Liver (tissue), 8 donors: ENCODE measurements at regions not wholly inside any gene's neighbourhood (a gene's known extent, or its start where the extent isn't known, plus 50 kb on each side); places are given as distances from the start of the nearest gene placed in this dataset.

Experiments
- DNase-seq: peaks from one replicate; pipeline ENCODE4 v3.0.0-alpha.2; 2017; ENCODE audit warnings: low spot score
- H3K27ac ChIP-seq, 2 donors: one replicate each; pipeline ENCODE4 v1.7.0; 2013; ENCODE audit warnings: inconsistent platforms in 2 of 2, low read length in 2 of 2, control low read depth in 1 of 2, low read depth in 1 of 2, mild to moderate bottlenecking in 1 of 2
- H3K27me3 ChIP-seq, 4 donors: one replicate each; pipeline versions ENCODE4 v1.6.1 to v1.7.0; 2013; ENCODE audit warnings: low read length in 3 of 4, inconsistent platforms in 1 of 4, mild to moderate bottlenecking in 1 of 4, moderate library complexity in 1 of 4; ENCODE audit not compliant: control insufficient read depth in 4 of 4, insufficient read depth in 4 of 4
- H3K36me3 ChIP-seq, 4 donors: one replicate each; pipeline versions ENCODE4 v1.6.1 to v1.7.0; 2013; ENCODE audit warnings: low read length in 3 of 4, mild to moderate bottlenecking in 3 of 4, low read depth in 1 of 4, moderate library complexity in 1 of 4; ENCODE audit not compliant: control insufficient read depth in 4 of 4, insufficient read depth in 3 of 4
- H3K4me1 ChIP-seq, 4 donors: one replicate each; pipeline versions ENCODE4 v1.6.1 to v1.7.0; 2013; ENCODE audit warnings: low read length in 3 of 4, mild to moderate bottlenecking in 3 of 4, moderate library complexity in 1 of 4; ENCODE audit not compliant: control insufficient read depth in 4 of 4, insufficient read depth in 4 of 4
- H3K4me3 ChIP-seq, 3 donors: one replicate each; pipeline versions ENCODE4 v1.6.1 to v1.7.0; 2013; ENCODE audit warnings: low read length in 3 of 3, control low read depth in 1 of 3, low read depth in 1 of 3, mild to moderate bottlenecking in 1 of 3
- H3K9ac ChIP-seq, 2 donors: one replicate each; pipeline ENCODE4 v1.7.0; 2013; ENCODE audit warnings: low read length in 2 of 2, mild to moderate bottlenecking in 2 of 2, moderate library complexity in 2 of 2, control low read depth in 1 of 2, low read depth in 1 of 2
- H3K9me3 ChIP-seq, 4 donors: one replicate each; pipeline versions ENCODE4 v1.6.1 to v1.7.0; 2013; ENCODE audit warnings: low read length in 3 of 4; ENCODE audit not compliant: control insufficient read depth in 4 of 4
- EGR1 ChIP-seq, 2 donors: IDR thresholded peaks; 2 replicates each; pipeline ENCODE4 v1.6.1; 2016 to 2018; ENCODE audit warnings: antibody characterized with exemption in 2 of 2, low read depth in 2 of 2
- FOXA2 ChIP-seq: IDR thresholded peaks from 2 replicates; pipeline ENCODE4 v1.6.1; 2016; ENCODE audit warnings: antibody characterized with exemption
- GABPA ChIP-seq, 2 donors: IDR thresholded peaks in 1 of 2; conservative IDR thresholded peaks in 1 of 2; 2 replicates each; pipeline ENCODE4 v1.6.1; 2016; ENCODE audit warnings: antibody characterized with exemption in 2 of 2, mild to moderate bottlenecking in 1 of 2, moderate library complexity in 1 of 2
- HNF4A ChIP-seq, 2 donors: conservative IDR thresholded peaks; 2 replicates each; pipeline ENCODE4 v1.6.1; 2016; ENCODE audit warnings: antibody characterized with exemption in 2 of 2, mild to moderate bottlenecking in 2 of 2
- HNF4G ChIP-seq: IDR thresholded peaks from 2 replicates; pipeline ENCODE4 v1.6.1; 2016; ENCODE audit warnings: antibody characterized with exemption
- JUND ChIP-seq, 2 donors: IDR thresholded peaks; 2 replicates each; pipeline ENCODE4 v1.6.1; 2016; ENCODE audit warnings: antibody characterized with exemption in 2 of 2
- MAX ChIP-seq: IDR thresholded peaks from 2 replicates; pipeline ENCODE4 v1.6.1; 2016; ENCODE audit warnings: antibody characterized with exemption
- NR2F2 ChIP-seq: IDR thresholded peaks from 2 replicates; pipeline ENCODE4 v1.6.1; 2016; ENCODE audit warnings: antibody characterized with exemption
- RAD21 ChIP-seq, 2 donors: IDR thresholded peaks; 2 replicates each; pipeline ENCODE4 v1.6.1; 2016; ENCODE audit warnings: antibody characterized with exemption in 2 of 2, mild to moderate bottlenecking in 2 of 2
- RXRA ChIP-seq, 2 donors: IDR thresholded peaks; 2 replicates each; pipeline ENCODE4 v1.6.1; 2017 to 2018; ENCODE audit warnings: antibody characterized with exemption in 2 of 2, mild to moderate bottlenecking in 1 of 2
- SP1 ChIP-seq: IDR thresholded peaks from 2 replicates; pipeline ENCODE4 v1.6.1; 2018; ENCODE audit warnings: antibody characterized with exemption, mild to moderate bottlenecking
- TAF1 ChIP-seq: conservative IDR thresholded peaks from 2 replicates; pipeline ENCODE4 v1.6.1; 2016; ENCODE audit warnings: antibody characterized with exemption, mild to moderate bottlenecking
- YY1 ChIP-seq: IDR thresholded peaks from 2 replicates; pipeline ENCODE4 v1.6.1; 2016; ENCODE audit warnings: antibody characterized with exemption, mild to moderate bottlenecking
- WGBS: extraction: QIAGEN DNeasy Blood & Tissue Kit; methylation state at CpG from one replicate; pipeline ENCODE4 v1.1.7; 2013; 5-methylcytosine and 5-hydroxymethylcytosine counted together
- TF ChIP-seq, protein P1 (sequence below): IDR thresholded peaks from 2 replicates; pipeline ENCODE4 v1.6.1; 2016; ENCODE audit warnings: antibody characterized with exemption
- TF ChIP-seq, protein P2 (sequence below): fragments of 150-350 bp; IDR thresholded peaks from 2 replicates; pipeline ENCODE4 v1.5.1; 2017; ENCODE audit warnings: improper control_type of control experiment, low read depth, low read length; ENCODE audit not compliant: missing input control
- TF ChIP-seq, protein P3 (sequence below): IDR thresholded peaks from 2 replicates; pipeline ENCODE4 v1.6.1; 2016; ENCODE audit warnings: antibody characterized with exemption, mild to moderate bottlenecking
- donor health status: healthy.
- donor health status: healthy.
- donor health status: healthy.
- donor health status: healthy.
- donor health status: healthy.

DNA sequence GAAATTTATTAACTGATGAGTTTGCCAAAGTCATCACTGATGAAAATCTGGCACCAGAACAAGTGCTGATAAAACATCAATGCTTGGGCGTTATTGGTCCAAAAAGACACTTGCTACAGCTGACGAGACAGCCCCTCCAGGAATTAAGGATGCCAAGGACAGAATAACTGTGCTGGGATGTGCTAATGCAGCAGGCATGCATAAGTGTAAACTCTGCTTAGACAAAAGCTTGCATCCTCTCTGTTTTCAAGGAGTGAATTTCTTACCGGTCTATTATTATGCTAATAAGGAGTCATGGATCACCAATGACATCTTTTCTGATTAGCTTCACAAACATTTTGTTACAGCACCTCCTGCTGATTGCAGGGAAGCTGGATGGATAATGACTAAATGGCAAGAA, 402.0 kb downstream of the LTN1 start:
- no peak overlapping the region for H3K9ac ChIP-seq
- no peak overlapping the region for H3K27ac ChIP-seq
- H3K4me1 ChIP-seq: no peaks in the 10 kb centered on the region
- 80% methylated on average over 3 of the region's 3 CpGs for WGBS
- TF ChIP-seq GABPA (IDR thresholded peaks at IDR 0.05 in 1 of 2, conservative IDR thresholded peaks at IDR 0.05 in 1 of 2): no peak
- TF ChIP-seq, protein P1, sequence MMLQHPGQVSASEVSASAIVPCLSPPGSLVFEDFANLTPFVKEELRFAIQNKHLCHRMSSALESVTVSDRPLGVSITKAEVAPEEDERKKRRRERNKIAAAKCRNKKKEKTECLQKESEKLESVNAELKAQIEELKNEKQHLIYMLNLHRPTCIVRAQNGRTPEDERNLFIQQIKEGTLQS: no peak
- TF ChIP-seq, protein P2, sequence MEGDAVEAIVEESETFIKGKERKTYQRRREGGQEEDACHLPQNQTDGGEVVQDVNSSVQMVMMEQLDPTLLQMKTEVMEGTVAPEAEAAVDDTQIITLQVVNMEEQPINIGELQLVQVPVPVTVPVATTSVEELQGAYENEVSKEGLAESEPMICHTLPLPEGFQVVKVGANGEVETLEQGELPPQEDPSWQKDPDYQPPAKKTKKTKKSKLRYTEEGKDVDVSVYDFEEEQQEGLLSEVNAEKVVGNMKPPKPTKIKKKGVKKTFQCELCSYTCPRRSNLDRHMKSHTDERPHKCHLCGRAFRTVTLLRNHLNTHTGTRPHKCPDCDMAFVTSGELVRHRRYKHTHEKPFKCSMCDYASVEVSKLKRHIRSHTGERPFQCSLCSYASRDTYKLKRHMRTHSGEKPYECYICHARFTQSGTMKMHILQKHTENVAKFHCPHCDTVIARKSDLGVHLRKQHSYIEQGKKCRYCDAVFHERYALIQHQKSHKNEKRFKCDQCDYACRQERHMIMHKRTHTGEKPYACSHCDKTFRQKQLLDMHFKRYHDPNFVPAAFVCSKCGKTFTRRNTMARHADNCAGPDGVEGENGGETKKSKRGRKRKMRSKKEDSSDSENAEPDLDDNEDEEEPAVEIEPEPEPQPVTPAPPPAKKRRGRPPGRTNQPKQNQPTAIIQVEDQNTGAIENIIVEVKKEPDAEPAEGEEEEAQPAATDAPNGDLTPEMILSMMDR: no peak
- TF ChIP-seq NR2F2: no peak
- no peak for TF ChIP-seq RXRA (IDR thresholded peaks at IDR 0.05)
- TF ChIP-seq EGR1 (IDR thresholded peaks at IDR 0.05; ENCODE audit: low read depth in 2 of 2): no peak
- no peak for TF ChIP-seq TAF1
- no peak for TF ChIP-seq YY1
- TF ChIP-seq HNF4A (conservative IDR thresholded peaks at IDR 0.05): no peak
- TF ChIP-seq HNF4G: no peak
- TF ChIP-seq MAX: no peak
- no peak for TF ChIP-seq RAD21 (IDR thresholded peaks at IDR 0.05)
- no peak for TF ChIP-seq JUND (IDR thresholded peaks at IDR 0.05)
- TF ChIP-seq FOXA2: no peak
- no peak for DNase-seq
- no peaks in the 10 kb centered on the region for H3K36me3 ChIP-seq
- no peaks in the 10 kb centered on the region for H3K27me3 ChIP-seq
- no peak overlapping the region for H3K4me3 ChIP-seq
- no peaks in the 10 kb centered on the region for H3K9me3 ChIP-seq

DNA sequence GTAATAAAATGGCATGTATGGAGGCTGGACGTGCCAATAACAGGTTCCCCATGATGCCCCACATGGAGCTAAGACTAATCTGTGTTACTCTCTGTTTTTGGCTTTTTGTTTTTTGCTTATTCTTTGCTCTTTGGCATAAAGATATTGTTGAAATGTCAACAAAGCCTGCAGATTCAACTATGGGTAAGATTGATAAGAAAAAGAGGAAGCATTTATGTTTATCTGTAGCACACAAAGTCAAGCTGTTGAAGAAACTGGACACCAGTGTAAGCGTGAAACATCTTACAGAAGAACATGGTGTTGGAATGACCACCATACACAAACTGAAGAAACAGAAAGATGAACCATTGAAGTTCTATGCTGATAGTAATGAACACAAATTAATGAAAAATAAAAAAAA, 402.7 kb downstream of the LTN1 start:
- Histone ChIP-seq H3K27ac (no peak overlapping the region), H3K9me3 (no peaks in the 10 kb centered on the region), H3K4me3 (no peak overlapping the region), H3K36me3 (no peaks in the 10 kb centered on the region), H3K9ac (no peak overlapping the region), H3K4me1 (no peaks in the 10 kb centered on the region), H3K27me3 (no peaks in the 10 kb centered on the region)
- TF ChIP-seq HNF4G: no peak
- no peak for DNase-seq
- WGBS: 89% methylated on average over 2 of the region's 2 CpGs

DNA sequence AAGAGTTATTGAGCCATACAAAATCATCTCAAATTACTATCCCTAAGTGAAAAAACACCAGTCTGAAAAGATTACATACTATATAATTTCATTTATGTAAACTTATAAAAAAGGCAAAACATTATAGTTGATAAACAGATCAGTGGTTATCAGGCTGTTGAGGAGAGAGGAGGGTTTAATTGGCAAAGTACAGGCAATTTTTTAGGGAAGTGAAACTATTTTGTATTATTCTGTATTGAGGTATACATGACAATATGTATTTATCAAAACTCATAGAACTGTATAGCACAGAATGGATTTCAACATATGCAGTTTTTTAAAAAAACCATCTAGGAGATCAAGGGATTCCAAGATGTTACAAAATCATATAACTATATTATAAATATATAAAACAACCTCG, 403.7 kb downstream of the LTN1 start:
- Histone ChIP-seq H3K36me3 (no peaks in the 10 kb centered on the region), H3K4me1 (no peaks in the 10 kb centered on the region), H3K4me3 (no peak overlapping the region), H3K27me3 (no peaks in the 10 kb centered on the region), H3K9ac (no peak overlapping the region), H3K9me3 (no peaks in the 10 kb centered on the region), H3K27ac (no peak overlapping the region)
- DNase-seq: no peak
- 91% methylated on average over 1 of the region's 1 CpG for WGBS
- TF ChIP-seq, protein P3, sequence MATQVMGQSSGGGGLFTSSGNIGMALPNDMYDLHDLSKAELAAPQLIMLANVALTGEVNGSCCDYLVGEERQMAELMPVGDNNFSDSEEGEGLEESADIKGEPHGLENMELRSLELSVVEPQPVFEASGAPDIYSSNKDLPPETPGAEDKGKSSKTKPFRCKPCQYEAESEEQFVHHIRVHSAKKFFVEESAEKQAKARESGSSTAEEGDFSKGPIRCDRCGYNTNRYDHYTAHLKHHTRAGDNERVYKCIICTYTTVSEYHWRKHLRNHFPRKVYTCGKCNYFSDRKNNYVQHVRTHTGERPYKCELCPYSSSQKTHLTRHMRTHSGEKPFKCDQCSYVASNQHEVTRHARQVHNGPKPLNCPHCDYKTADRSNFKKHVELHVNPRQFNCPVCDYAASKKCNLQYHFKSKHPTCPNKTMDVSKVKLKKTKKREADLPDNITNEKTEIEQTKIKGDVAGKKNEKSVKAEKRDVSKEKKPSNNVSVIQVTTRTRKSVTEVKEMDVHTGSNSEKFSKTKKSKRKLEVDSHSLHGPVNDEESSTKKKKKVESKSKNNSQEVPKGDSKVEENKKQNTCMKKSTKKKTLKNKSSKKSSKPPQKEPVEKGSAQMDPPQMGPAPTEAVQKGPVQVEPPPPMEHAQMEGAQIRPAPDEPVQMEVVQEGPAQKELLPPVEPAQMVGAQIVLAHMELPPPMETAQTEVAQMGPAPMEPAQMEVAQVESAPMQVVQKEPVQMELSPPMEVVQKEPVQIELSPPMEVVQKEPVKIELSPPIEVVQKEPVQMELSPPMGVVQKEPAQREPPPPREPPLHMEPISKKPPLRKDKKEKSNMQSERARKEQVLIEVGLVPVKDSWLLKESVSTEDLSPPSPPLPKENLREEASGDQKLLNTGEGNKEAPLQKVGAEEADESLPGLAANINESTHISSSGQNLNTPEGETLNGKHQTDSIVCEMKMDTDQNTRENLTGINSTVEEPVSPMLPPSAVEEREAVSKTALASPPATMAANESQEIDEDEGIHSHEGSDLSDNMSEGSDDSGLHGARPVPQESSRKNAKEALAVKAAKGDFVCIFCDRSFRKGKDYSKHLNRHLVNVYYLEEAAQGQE: no peak
- TF ChIP-seq SP1 (no peak), HNF4G (no peak), RXRA (IDR thresholded peaks at IDR 0.05) (no peak), FOXA2 (no peak), YY1 (no peak), GABPA (IDR thresholded peaks at IDR 0.05 in 1 of 2, conservative IDR thresholded peaks at IDR 0.05 in 1 of 2) (no peak), NR2F2 (no peak), EGR1 (IDR thresholded peaks at IDR 0.05; ENCODE audit: low read depth in 2 of 2) (no peak), RAD21 (IDR thresholded peaks at IDR 0.05) (no peak)
- TF ChIP-seq, protein P2: no peak
- TF ChIP-seq, protein P1: no peak
